Endodermal cell (in vitro differentiated cells): ENCODE measurements at regions not wholly inside any gene's neighbourhood (a gene's known extent, or its start where the extent isn't known, plus 50 kb on each side); places are given as distances from the start of the nearest gene placed in this dataset.

Source experiments
- DNase-seq: peaks from one replicate; pipeline ENCODE4 v3.0.0-alpha.2; 2017
- H3K27ac ChIP-seq: 2 replicates; pipeline ENCODE4 v1.5.1; 2013; ENCODE audit warnings: mild to moderate bottlenecking, low read depth, low read length, moderate library complexity
- H3K27me3 ChIP-seq: 2 replicates; pipeline ENCODE4 v1.6.1; 2013; ENCODE audit warnings: mild to moderate bottlenecking, low read length, moderate library complexity; ENCODE audit not compliant: insufficient read depth, control insufficient read depth, poor library complexity, severe bottlenecking
- H3K36me3 ChIP-seq: 2 replicates; pipeline ENCODE4 v1.7.0; 2013; ENCODE audit warnings: mild to moderate bottlenecking, low read length, moderate library complexity; ENCODE audit not compliant: control insufficient read depth, insufficient read depth
- H3K4me1 ChIP-seq: one replicate; pipeline ENCODE4 v1.7.0; 2013; ENCODE audit warnings: low read length; ENCODE audit not compliant: control insufficient read depth, insufficient read depth
- H3K4me3 ChIP-seq: 2 replicates; pipeline ENCODE4 v1.5.1; 2013; ENCODE audit warnings: mild to moderate bottlenecking, low read length, moderate library complexity
- H3K9ac ChIP-seq: 2 replicates; pipeline ENCODE4 v1.6.1; 2013; ENCODE audit warnings: mild to moderate bottlenecking, low read length, moderate library complexity; ENCODE audit not compliant: poor library complexity, severe bottlenecking; ENCODE audit errors: extremely low read depth
- H3K9me3 ChIP-seq: 2 replicates; pipeline ENCODE4 v1.6.1; 2013; ENCODE audit warnings: mild to moderate bottlenecking, low read length, moderate library complexity; ENCODE audit not compliant: control insufficient read depth
- H3K27ac Mint-ChIP-seq: 2 replicates; pipeline ENCODE4 v1.8.0; 2020; ENCODE audit warnings: mixed read lengths
- H3K27me3 Mint-ChIP-seq: 2 replicates; pipeline ENCODE4 v1.8.0; 2021; ENCODE audit warnings: mild to moderate bottlenecking, mixed read lengths; ENCODE audit not compliant: insufficient read depth
- H3K36me3 Mint-ChIP-seq: 2 replicates; pipeline ENCODE4 v1.8.0; 2020; ENCODE audit warnings: low read depth, mixed read lengths
- H3K4me1 Mint-ChIP-seq: 2 replicates; pipeline ENCODE4 v1.8.0; 2020; ENCODE audit warnings: mixed read lengths
- H3K4me3 Mint-ChIP-seq: 2 replicates; pipeline ENCODE4 v1.8.0; 2020; ENCODE audit warnings: mild to moderate bottlenecking, moderate library complexity, mixed read lengths
- H3K9me3 Mint-ChIP-seq: 2 replicates; pipeline ENCODE4 v1.8.0; 2020; ENCODE audit warnings: mild to moderate bottlenecking, mixed read lengths
- WGBS, 2 experiments: methylation state at CpG; one replicate each; pipeline versions ENCODE4 v1.1.5 to v1.1.7; 2013; ENCODE audit warnings: missing lambda C conversion rate in 2 of 2, mixed read lengths in 1 of 2; ENCODE audit not compliant: insufficient coverage in 1 of 2, insufficient read length in 1 of 2; 5-methylcytosine and 5-hydroxymethylcytosine counted together
- TF ChIP-seq, protein P1 (sequence below): fragments of 200-600 bp; sonication (generic); conservative IDR thresholded peaks from 2 replicates; pipeline ENCODE4 v1.5.0; 2021; ENCODE audit warnings: antibody characterized with exemption, mild to moderate bottlenecking

GRCh38 chr10:78746155-78746763 is 322.5 kb upstream of the ZMIZ1 start:
- Histone ChIP-seq H3K4me1 (peaks cover 14% of the 10 kb centered on the region), H3K27ac (no peak overlapping the region), H3K9me3 (no peaks in the 10 kb centered on the region), H3K9ac (no peak overlapping the region), H3K36me3 (no peaks in the 10 kb centered on the region), H3K27me3 (peaks cover 43% of the 10 kb centered on the region), H3K4me3 (no peak overlapping the region)
- TF ChIP-seq, protein P1, sequence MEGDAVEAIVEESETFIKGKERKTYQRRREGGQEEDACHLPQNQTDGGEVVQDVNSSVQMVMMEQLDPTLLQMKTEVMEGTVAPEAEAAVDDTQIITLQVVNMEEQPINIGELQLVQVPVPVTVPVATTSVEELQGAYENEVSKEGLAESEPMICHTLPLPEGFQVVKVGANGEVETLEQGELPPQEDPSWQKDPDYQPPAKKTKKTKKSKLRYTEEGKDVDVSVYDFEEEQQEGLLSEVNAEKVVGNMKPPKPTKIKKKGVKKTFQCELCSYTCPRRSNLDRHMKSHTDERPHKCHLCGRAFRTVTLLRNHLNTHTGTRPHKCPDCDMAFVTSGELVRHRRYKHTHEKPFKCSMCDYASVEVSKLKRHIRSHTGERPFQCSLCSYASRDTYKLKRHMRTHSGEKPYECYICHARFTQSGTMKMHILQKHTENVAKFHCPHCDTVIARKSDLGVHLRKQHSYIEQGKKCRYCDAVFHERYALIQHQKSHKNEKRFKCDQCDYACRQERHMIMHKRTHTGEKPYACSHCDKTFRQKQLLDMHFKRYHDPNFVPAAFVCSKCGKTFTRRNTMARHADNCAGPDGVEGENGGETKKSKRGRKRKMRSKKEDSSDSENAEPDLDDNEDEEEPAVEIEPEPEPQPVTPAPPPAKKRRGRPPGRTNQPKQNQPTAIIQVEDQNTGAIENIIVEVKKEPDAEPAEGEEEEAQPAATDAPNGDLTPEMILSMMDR = no peak
- H3K9me3 Mint-ChIP-seq = no peaks in the 10 kb centered on the region
- no peak for DNase-seq
- H3K27ac Mint-ChIP-seq = no peak overlapping the region
- H3K4me3 Mint-ChIP-seq = no peak overlapping the region
- no peaks in the 10 kb centered on the region for H3K36me3 Mint-ChIP-seq
- H3K4me1 Mint-ChIP-seq = peaks cover 27% of the 10 kb centered on the region
- peaks cover 48% of the 10 kb centered on the region for H3K27me3 Mint-ChIP-seq
- 86 to 90% methylated on average over 6 to 11 of the region's 11 CpGs for WGBS, 2 experiments

DNA sequence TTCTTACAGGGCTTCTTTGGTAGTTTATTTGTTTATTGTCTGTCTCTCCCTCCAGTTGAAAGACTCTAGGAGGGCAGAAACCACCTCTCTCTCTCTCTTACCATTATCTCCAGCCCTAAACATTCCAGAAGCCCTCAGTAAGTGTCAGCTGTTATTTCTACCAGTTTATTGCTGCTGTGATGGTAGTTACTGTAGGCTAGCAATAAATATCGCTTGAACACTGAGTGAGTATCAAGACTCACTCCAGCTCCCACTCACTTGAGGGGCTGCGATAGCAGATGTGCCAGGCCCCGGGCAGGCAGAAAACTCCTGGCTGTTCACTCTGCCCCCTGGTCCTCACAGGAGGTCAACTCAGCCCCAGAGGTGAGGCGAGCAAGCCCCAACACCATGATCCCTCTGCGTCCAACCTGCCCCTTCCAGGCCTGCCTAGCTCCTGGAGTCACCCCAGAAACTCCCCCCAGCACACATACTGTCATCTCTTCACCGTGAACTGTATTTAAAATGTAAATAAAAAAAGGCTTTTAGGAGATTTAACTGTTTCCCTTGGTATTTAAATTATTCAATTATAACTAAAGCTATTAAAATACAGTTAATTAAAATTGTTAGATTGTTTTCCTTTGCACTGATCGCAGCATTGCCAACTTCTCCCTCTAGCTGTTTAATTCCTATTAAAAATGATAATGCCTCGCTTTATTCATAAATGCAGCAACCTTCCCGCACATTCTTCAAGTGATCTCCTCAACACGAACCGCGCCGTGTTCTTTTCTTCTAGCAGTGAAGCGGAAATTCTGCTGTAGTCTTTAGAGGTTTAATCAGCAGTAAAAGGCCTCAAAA is 321.1 kb upstream of the ZMIZ1 start:
- H3K4me3 ChIP-seq = no peak overlapping the region
- H3K4me1 Mint-ChIP-seq = peaks cover 23% of the 10 kb centered on the region
- TF ChIP-seq, protein P1 = no peak
- no peak overlapping the region for H3K27ac ChIP-seq
- no peaks in the 10 kb centered on the region for H3K9me3 ChIP-seq
- H3K4me1 ChIP-seq = peaks cover 11% of the 10 kb centered on the region
- DNase-seq = no peak
- H3K27me3 Mint-ChIP-seq = peaks cover 45% of the 10 kb centered on the region
- H3K36me3 Mint-ChIP-seq = no peaks in the 10 kb centered on the region
- 92 to 96% methylated on average over 11 to 13 of the region's 14 CpGs for WGBS, 2 experiments
- no peaks in the 10 kb centered on the region for H3K9me3 Mint-ChIP-seq
- H3K4me3 Mint-ChIP-seq = no peak overlapping the region
- H3K27me3 ChIP-seq = peaks cover 39% of the 10 kb centered on the region
- no peak overlapping the region for H3K27ac Mint-ChIP-seq
- H3K9ac ChIP-seq = no peak overlapping the region
- H3K36me3 ChIP-seq = no peaks in the 10 kb centered on the region

DNA sequence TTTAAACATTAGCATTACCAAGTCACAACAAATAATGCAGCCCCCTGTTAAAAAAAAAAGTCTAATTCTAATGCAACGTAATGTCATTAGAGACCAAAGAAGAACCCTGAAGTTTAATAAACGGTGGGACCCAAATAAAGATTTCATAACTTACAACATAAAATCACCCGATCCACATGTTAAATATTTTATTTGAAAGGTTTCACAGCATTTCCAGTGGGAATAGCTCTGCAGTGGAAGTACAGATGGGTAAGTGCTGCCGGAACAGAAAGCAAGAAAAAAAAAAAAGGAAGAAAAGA is 320.6 kb upstream of the ZMIZ1 start:
- TF ChIP-seq, protein P1 = no peak
- Mint-ChIP-seq H3K36me3 (no peaks in the 10 kb centered on the region), H3K9me3 (no peaks in the 10 kb centered on the region), H3K27ac (no peak overlapping the region), H3K4me1 (peaks cover 23% of the 10 kb centered on the region), H3K4me3 (no peak overlapping the region), H3K27me3 (peaks cover 41% of the 10 kb centered on the region)
- peaks cover 36% of the 10 kb centered on the region for H3K27me3 ChIP-seq
- H3K4me3 ChIP-seq = no peak overlapping the region
- no peaks in the 10 kb centered on the region for H3K36me3 ChIP-seq
- 95 to 100% methylated on average over 2 to 3 of the region's 4 CpGs for WGBS, 2 experiments
- no peaks in the 10 kb centered on the region for H3K9me3 ChIP-seq
- peaks cover 11% of the 10 kb centered on the region for H3K4me1 ChIP-seq
- no peak overlapping the region for H3K9ac ChIP-seq
- no peak for DNase-seq
- H3K27ac ChIP-seq = no peak overlapping the region
